Ascending aorta (tissue), 2 donors: ENCODE measurements at regions not wholly inside any gene's neighbourhood (a gene's known extent, or its start where the extent isn't known, plus 50 kb on each side); places are given as distances from the start of the nearest gene placed in this dataset.

ENCODE experiments used
- DNase-seq, 2 donors: peaks; one replicate each; pipeline ENCODE4 v3.0.0-alpha.2; 2019; ENCODE audit warnings: low spot score in 2 of 2
- H3K27ac ChIP-seq, 2 donors: fragments of 200-600 bp; sonication (generic); one replicate each; pipeline ENCODE4 v1.5.1; 2016 to 2017; ENCODE audit warnings: mild to moderate bottlenecking in 1 of 2
- H3K27me3 ChIP-seq: fragments of 200-600 bp; sonication (generic); one replicate; pipeline ENCODE4 v1.5.1; 2017
- H3K36me3 ChIP-seq, 2 donors: fragments of 200-600 bp; sonication (generic); one replicate each; pipeline ENCODE4 v1.5.1; 2016
- H3K4me1 ChIP-seq, 2 donors: fragments of 200-600 bp; sonication (generic); one replicate each; pipeline ENCODE4 v1.5.1; 2016 to 2017; ENCODE audit warnings: mild to moderate bottlenecking in 1 of 2
- H3K4me3 ChIP-seq, 2 donors: fragments of 200-600 bp; sonication (generic); one replicate each; pipeline ENCODE4 v1.5.1; 2016 to 2017; ENCODE audit warnings: mild to moderate bottlenecking in 1 of 2
- H3K9me3 ChIP-seq, 2 donors: fragments of 200-600 bp; sonication (generic); one replicate each; pipeline ENCODE4 v1.5.1; 2016
- CTCF ChIP-seq, 3 experiments: fragments of 200-600 bp in 2 of 3; fragments of 450-650 bp in 1 of 3; sonication (generic) in 2 of 3; IDR thresholded peaks; one replicate each; pipeline ENCODE4 v1.5.1; 2016 to 2019; ENCODE audit warnings: antibody characterized with exemption in 3 of 3, mild to moderate bottlenecking in 1 of 3, moderate library complexity in 1 of 3
- intact Hi-C: fragments of 100-400 bp; cut with DNase I; formaldehyde crosslinking; loops from one replicate; pipeline ENCODE4 v1.15.1; 2023

- H3K4me1 ChIP-seq = no peaks in the 10 kb centered on the region
- H3K9me3 ChIP-seq = no peaks in the 10 kb centered on the region
- intact Hi-C loops = no loop called here
- no peaks in the 10 kb centered on the region for H3K36me3 ChIP-seq
- no peak for DNase-seq
- no peak overlapping the region for H3K4me3 ChIP-seq
- TF ChIP-seq CTCF (IDR thresholded peaks at IDR 0.05) = no peak
- H3K27me3 ChIP-seq = no peaks in the 10 kb centered on the region
- no peak overlapping the region for H3K27ac ChIP-seq
These were observed 70.5 kb upstream of the SESN3 start for GRCh38 chr11:95301474-95301873.

GRCh38 chr11:95299078-95299679, 68.2 kb upstream of the SESN3 start:
- Histone ChIP-seq H3K9me3 (no peaks in the 10 kb centered on the region), H3K36me3 (no peaks in the 10 kb centered on the region), H3K27me3 (no peaks in the 10 kb centered on the region), H3K27ac (no peak overlapping the region), H3K4me1 (no peaks in the 10 kb centered on the region), H3K4me3 (no peak overlapping the region)
- intact Hi-C loops = no loop called here
- no peak for DNase-seq
- TF ChIP-seq CTCF (IDR thresholded peaks at IDR 0.05) = no peak

GRCh38 chr11:95297680-95298452, 66.9 kb upstream of the SESN3 start:
- no peak for DNase-seq
- Histone ChIP-seq H3K36me3 (no peaks in the 10 kb centered on the region), H3K9me3 (no peaks in the 10 kb centered on the region), H3K4me3 (no peak overlapping the region), H3K4me1 (no peaks in the 10 kb centered on the region), H3K27me3 (no peaks in the 10 kb centered on the region), H3K27ac (no peak overlapping the region)
- intact Hi-C loops = no loop called here
- no peak for TF ChIP-seq CTCF (IDR thresholded peaks at IDR 0.05)

- no peaks in the 10 kb centered on the region for H3K27me3 ChIP-seq
- TF ChIP-seq CTCF (IDR thresholded peaks at IDR 0.05) = no peak
- no peaks in the 10 kb centered on the region for H3K36me3 ChIP-seq
- DNase-seq = no peak
- H3K27ac ChIP-seq = no peak overlapping the region
- H3K4me3 ChIP-seq = no peak overlapping the region
- H3K9me3 ChIP-seq = no peaks in the 10 kb centered on the region
- no peaks in the 10 kb centered on the region for H3K4me1 ChIP-seq
- intact Hi-C loops = no loop called here
These were observed 65.6 kb upstream of the SESN3 start for GRCh38 chr11:95296621-95297025.

GRCh38 chr11:95296165-95296564, 65.2 kb upstream of the SESN3 start:
- intact Hi-C loops = no loop called here
- Histone ChIP-seq H3K27ac (no peak overlapping the region), H3K4me3 (no peak overlapping the region), H3K9me3 (no peaks in the 10 kb centered on the region), H3K36me3 (no peaks in the 10 kb centered on the region), H3K27me3 (no peaks in the 10 kb centered on the region), H3K4me1 (no peaks in the 10 kb centered on the region)
- no peak for TF ChIP-seq CTCF (IDR thresholded peaks at IDR 0.05)
- DNase-seq = no peak
